T-helper 17 cell (primary cell): ENCODE measurements at regions not wholly inside any gene's neighbourhood (a gene's known extent, or its start where the extent isn't known, plus 50 kb on each side); places are given as distances from the start of the nearest gene placed in this dataset.

Experiments used
- ATAC-seq: fragments of 150-1000 bp; cut with Tn5 transposase; 2 replicates; pipeline ENCODE4 v1.10.0; 2021; ENCODE audit warnings: mild to moderate bottlenecking, moderate library complexity
- DNase-seq, 3 donors: peaks; one replicate each; pipeline versions ENCODE4 v3.0.0 to v3.0.0-alpha.2; 2020 to 2021
- H3K9me3 ChIP-seq: one replicate; pipeline ENCODE4 v1.7.0; 2013; ENCODE audit warnings: low read length, mild to moderate bottlenecking; ENCODE audit not compliant: control insufficient read depth, poor library complexity, severe bottlenecking
- H3K27ac Mint-ChIP-seq: one replicate; pipeline ENCODE4 v1.8.0; 2022; ENCODE audit warnings: mild to moderate bottlenecking, moderate library complexity, mixed read lengths
- H3K27me3 Mint-ChIP-seq: one replicate; pipeline ENCODE4 v1.8.0; 2022; ENCODE audit warnings: mixed read lengths
- H3K36me3 Mint-ChIP-seq: one replicate; pipeline ENCODE4 v1.8.0; 2022; ENCODE audit warnings: low read depth, mixed read lengths
- H3K4me1 Mint-ChIP-seq: one replicate; pipeline ENCODE4 v1.8.0; 2022; ENCODE audit warnings: mild to moderate bottlenecking, mixed read lengths
- H3K4me3 Mint-ChIP-seq: one replicate; pipeline ENCODE4 v1.8.0; 2022; ENCODE audit warnings: mild to moderate bottlenecking, moderate library complexity, mixed read lengths

DNA sequence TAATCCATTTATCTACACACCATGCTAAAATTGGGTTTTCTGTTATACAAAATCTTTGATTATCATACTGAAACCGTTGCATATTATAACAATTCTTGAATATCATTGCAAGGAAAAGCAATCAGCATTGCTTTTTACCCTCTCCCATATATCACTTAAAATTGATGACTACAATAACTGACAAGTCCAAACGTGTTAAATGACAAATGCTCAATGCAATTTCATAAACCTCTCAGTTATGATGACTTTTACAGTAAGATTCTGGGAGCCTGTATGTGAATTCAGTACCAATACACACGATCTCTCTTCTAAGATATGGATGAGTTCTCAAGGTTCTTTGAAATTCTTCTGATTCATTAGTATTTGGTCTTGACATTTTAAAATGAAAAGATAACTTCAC lies 368.5 kb upstream of the TRIB2 start:
- DNase-seq (no peak), ATAC-seq (no peak)
- Mint-ChIP-seq H3K27me3 (no peaks in the 10 kb centered on the region), H3K4me3 (no peak overlapping the region), H3K27ac (no peak overlapping the region), H3K4me1 (no peaks in the 10 kb centered on the region), H3K36me3 (peaks cover 2% of the 10 kb centered on the region)
- no peaks in the 10 kb centered on the region for H3K9me3 ChIP-seq

DNA sequence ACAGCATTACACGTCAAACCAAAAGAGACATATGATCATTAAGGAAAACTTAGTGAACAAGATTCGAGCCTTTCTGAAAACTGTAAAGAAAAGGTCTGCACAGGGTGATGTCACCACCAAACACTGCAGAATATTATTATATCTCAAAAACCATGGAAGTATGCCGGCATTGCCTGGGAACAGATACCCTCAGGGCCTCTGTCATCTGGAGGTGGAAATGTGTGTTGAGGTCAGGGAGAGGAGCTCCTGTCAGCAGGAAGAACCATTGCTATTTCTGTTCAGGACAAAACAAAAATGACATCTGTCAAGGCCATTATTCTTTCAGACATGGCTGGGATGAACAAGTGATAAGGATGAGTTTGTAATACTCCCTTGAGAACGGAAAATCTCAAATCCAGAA lies 365.9 kb upstream of the TRIB2 start:
- DNase-seq, result no peak
- no peak for ATAC-seq
- Mint-ChIP-seq H3K27ac (no peak overlapping the region), H3K36me3 (no peaks in the 10 kb centered on the region), H3K4me1 (no peaks in the 10 kb centered on the region), H3K4me3 (no peak overlapping the region), H3K27me3 (no peaks in the 10 kb centered on the region)
- H3K9me3 ChIP-seq, result no peaks in the 10 kb centered on the region

DNA sequence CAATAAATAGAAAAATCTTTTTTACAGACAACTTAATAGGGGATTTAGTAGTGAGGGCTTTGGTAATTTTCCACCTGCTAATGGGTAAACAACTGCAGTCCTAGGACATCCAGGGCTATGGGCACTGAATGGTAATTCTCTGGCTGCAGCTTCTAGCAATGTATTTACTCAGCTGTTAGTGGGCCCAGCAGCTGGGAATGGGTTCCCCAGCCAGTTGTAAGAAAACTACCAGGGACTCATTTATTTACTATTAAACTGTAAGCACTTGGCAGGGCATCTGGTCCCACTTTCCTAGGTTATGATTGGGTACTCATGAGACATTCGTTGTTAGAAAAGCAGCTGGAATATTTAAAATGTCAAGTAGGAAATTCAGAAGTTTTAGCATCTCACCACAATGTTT lies 363.8 kb upstream of the TRIB2 start:
- Mint-ChIP-seq H3K4me1 (no peaks in the 10 kb centered on the region), H3K36me3 (no peaks in the 10 kb centered on the region), H3K4me3 (no peak overlapping the region), H3K27me3 (no peaks in the 10 kb centered on the region), H3K27ac (no peak overlapping the region)
- H3K9me3 ChIP-seq, result no peaks in the 10 kb centered on the region
- ATAC-seq, result no peak
- no peak for DNase-seq

DNA sequence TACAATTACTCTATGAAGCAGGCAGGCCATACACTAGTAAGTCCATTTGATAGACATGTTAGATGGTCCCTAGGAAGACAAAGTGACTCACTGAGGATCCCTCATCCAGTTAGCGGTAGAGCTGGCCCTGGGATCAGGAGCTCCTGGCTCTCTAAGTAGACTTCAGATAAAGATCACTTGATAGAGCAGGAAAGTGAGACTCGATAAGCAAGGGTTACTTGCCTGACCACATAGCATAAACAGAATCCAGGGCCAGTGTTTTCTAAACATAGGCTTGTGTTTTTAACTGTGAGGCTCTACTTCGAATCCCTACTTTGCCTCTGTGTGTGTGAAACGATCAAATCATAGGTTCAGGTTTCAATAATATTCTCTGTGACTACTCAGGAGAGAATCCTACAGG lies 355.2 kb upstream of the TRIB2 start:
- H3K27ac Mint-ChIP-seq, result no peak overlapping the region
- no peak overlapping the region for H3K4me3 Mint-ChIP-seq

DNA sequence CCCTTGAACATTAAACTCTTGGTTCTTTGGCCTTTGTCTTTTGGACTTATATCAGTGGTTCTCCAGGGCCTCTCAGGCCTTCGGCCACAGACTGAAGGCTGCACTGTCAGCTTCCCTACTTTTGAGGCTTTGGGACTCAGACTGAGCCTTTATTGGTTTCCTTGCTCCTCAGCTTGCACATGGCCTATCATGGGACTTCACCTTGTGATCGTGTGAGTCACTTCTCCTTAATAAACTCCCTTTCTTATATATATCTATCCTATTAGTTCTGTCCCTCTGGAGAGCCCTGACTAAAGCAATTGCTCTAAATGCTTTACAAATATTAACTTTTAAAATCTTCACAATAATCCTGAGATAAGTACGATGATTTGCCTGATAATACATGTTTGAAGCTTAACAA lies 353.6 kb upstream of the TRIB2 start:
- DNase-seq, result no peak
- Mint-ChIP-seq H3K36me3 (no peaks in the 10 kb centered on the region), H3K27me3 (no peaks in the 10 kb centered on the region), H3K4me1 (peaks cover 5% of the 10 kb centered on the region), H3K27ac (no peak overlapping the region), H3K4me3 (no peak overlapping the region)
- no peak for ATAC-seq
- H3K9me3 ChIP-seq, result no peaks in the 10 kb centered on the region

More for the DNA sequence above, 355.2 kb upstream of the TRIB2 start:
- DNase-seq (no peak), ATAC-seq (no peak)
- no peaks in the 10 kb centered on the region for H3K36me3 Mint-ChIP-seq
- H3K9me3 ChIP-seq, result no peaks in the 10 kb centered on the region
- H3K4me1 Mint-ChIP-seq, result peaks cover 2% of the 10 kb centered on the region
- no peaks in the 10 kb centered on the region for H3K27me3 Mint-ChIP-seq

DNA sequence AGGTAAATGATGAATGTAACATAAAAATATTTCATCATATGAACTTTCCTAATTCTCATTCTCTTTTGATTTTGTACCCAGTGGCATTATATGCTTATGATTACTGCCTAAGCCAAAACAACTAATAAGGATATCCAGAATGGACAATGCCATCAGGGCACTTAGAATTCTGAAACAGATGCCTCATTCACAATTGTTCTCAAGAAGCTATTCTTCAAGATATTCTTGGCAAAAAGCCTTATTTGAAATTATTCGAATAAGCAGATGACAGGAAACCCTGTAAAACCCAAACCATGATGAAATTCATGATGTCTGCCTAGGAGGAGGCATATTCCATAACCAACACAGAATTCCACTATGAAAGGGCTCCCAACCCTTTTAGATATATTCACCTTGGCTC lies 353.2 kb upstream of the TRIB2 start:
- Mint-ChIP-seq H3K36me3 (peaks cover 2% of the 10 kb centered on the region), H3K27me3 (no peaks in the 10 kb centered on the region), H3K4me1 (peaks cover 6% of the 10 kb centered on the region), H3K4me3 (no peak overlapping the region), H3K27ac (no peak overlapping the region)
- no peaks in the 10 kb centered on the region for H3K9me3 ChIP-seq
- ATAC-seq (no peak), DNase-seq (no peak)

DNA sequence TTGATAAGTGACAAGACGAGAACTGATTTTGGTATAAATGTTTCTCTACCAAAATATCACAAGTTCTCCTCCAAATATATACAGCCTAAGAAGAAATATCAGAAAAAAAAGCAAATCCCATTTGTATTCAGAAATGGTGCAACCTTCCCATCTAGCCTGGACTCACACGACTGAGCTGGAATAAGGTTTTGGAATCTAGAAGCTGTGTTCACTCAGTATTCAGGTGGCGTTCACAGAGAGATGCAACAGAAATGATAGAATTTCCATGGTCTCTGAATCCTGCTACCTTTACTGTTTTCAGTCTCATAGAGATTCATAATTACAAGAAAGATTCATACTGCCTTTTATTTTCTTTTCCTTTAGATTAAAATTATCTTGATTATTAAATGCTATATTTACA lies 347.2 kb upstream of the TRIB2 start:
- no peaks in the 10 kb centered on the region for H3K9me3 ChIP-seq
- no peak overlapping the region for H3K27ac Mint-ChIP-seq
- DNase-seq, result no peak
- no peaks in the 10 kb centered on the region for H3K27me3 Mint-ChIP-seq
- no peak overlapping the region for H3K4me3 Mint-ChIP-seq
- H3K4me1 Mint-ChIP-seq, result peaks cover 6% of the 10 kb centered on the region
- no peak for ATAC-seq
- H3K36me3 Mint-ChIP-seq, result peaks cover 2% of the 10 kb centered on the region

DNA sequence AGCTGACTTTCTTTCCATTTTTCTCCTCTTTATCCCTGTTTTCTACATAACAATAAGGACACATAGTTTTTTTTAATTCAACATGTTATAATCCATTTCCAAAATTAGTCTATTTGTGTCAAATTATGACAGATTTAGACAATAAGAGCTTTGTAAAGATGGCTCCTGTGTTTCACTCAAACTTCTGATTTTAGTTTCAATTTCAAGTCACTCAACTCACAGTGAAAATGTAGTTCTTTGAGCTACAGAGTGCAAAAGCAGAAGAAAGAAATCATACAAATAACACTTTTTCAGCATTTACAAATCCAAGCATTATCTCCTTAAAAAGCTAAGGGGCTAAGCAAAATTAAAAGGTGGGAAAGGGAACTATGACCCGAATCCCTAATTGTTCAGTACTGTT lies 340.7 kb upstream of the TRIB2 start:
- peaks cover 8% of the 10 kb centered on the region for H3K4me1 Mint-ChIP-seq
- H3K27me3 Mint-ChIP-seq, result no peaks in the 10 kb centered on the region
- DNase-seq, result no peak
- peak overlapping the region; percentile 65 for H3K27ac Mint-ChIP-seq
- no peaks in the 10 kb centered on the region for H3K9me3 ChIP-seq
- peak overlapping the region; percentile 10 for H3K4me3 Mint-ChIP-seq
- no peaks in the 10 kb centered on the region for H3K36me3 Mint-ChIP-seq
- no peak for ATAC-seq

DNA sequence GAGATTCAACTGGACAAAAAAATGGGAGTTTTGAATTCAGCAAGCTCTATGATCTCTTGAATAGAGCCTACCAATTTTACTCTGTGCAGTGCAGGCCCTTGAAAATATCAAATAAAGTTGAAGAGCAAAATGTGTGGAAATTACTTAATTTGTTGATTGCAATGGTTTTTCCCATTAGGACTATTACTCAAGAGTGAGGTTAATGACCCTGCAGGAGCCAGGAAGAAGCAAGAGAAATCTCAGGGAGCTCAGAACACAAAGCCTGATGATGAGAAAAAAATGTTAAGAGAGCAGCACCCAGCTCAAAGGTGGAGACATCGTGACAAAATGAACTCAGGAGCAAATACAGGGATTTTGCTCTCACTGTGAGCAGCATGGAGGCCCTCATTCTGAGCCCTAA lies 337.6 kb upstream of the TRIB2 start:
- no peak overlapping the region for H3K4me3 Mint-ChIP-seq
- no peaks in the 10 kb centered on the region for H3K27me3 Mint-ChIP-seq
- peaks cover 6% of the 10 kb centered on the region for H3K4me1 Mint-ChIP-seq
- H3K27ac Mint-ChIP-seq, result no peak overlapping the region
- H3K9me3 ChIP-seq, result no peaks in the 10 kb centered on the region
- H3K36me3 Mint-ChIP-seq, result no peaks in the 10 kb centered on the region
- no peak for DNase-seq
- no peak for ATAC-seq

DNA sequence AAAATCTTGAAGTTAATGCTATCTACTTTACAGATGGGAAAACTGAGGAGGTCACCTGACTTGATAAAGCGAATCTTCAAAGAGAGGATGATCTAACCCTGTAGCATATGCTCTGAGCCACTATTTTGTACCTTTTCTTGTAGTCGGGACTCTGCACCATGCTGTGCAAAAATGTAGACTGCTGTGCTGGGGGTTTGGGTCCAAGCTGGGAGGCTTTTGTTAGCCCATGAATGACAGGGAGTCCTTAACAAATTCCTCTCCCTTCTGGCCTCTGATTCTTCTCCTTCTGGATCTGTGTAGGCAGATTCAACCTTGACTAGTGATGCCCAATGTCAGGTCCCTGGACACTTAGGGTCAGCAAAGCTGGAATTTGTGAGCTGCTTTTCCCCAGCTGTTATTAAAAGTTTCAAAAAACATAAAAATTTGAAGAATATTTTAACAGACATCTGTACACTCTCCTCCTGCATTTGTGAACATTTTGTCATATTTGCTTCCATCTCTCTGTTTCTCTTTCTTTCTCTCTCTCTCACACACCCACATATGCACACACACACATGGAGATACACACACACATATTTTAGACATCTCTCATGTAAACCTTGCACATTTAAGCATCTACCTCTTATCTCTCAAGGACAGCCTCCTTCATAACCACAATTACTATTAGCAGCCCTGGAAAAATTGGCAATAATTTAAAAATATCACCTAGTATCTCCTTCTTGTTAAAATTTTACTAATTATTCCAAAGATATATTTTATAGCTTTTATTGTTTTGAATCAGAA lies 335.0 kb upstream of the TRIB2 start:
- H3K9me3 ChIP-seq, result no peaks in the 10 kb centered on the region
- H3K4me3 Mint-ChIP-seq, result no peak overlapping the region
- no peaks in the 10 kb centered on the region for H3K4me1 Mint-ChIP-seq
- no peak for DNase-seq
- no peak overlapping the region for H3K27ac Mint-ChIP-seq
- no peak for ATAC-seq
- H3K27me3 Mint-ChIP-seq, result no peaks in the 10 kb centered on the region
- no peaks in the 10 kb centered on the region for H3K36me3 Mint-ChIP-seq

DNA sequence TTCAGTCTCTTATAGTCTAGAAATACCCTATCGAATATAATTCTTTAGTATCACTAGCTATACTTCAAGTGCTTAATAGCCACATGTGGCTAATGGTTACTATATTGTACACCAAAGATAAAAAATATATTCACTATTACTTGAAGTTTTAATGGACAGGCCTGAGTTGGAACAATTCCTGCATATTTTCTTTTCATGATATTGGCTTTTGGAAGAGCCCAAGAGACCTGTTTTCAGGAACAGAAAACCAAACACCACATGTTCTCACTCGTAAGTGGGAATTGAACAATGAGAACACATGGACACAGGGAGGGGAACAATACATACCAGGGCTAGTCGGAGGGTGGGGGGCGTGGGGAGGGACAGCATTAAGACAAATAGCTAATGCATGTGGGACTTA lies 334.4 kb upstream of the TRIB2 start:
- no peaks in the 10 kb centered on the region for H3K9me3 ChIP-seq
- Mint-ChIP-seq H3K27me3 (no peaks in the 10 kb centered on the region), H3K4me1 (no peaks in the 10 kb centered on the region), H3K27ac (no peak overlapping the region), H3K36me3 (no peaks in the 10 kb centered on the region), H3K4me3 (no peak overlapping the region)
- ATAC-seq, result no peak
- no peak for DNase-seq

DNA sequence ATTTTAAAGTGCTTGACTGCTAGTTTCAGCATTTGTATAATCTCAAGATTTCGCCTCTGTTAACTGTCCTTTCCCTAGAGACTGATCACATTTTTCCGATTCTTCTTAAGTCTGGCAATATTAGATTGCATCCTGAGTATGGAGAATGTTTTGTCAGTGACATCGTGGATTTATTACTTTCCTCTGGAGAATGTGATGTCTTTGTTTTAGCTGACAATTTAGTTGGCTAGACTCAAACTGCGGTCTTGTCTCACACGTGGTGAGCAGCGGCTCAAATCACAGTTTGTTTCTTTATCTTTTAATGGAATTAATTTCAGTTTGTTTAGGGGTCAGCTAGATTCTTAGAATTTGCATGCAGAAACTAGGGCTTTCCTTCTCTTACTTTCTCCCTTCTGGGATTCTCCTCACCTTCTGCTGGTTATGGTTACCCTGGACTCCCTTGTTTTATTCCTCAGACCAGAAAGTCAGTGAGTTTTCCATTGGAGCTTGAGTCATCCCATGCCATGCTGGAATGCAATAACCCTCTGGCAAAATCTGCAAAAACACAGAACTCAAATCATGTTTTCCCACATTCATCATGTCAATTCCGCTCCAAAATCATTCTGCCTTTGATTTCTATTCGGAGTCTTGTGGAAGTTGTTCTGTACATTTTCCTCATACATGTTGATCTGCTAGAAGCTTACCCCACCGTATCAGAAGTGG lies 327.2 kb upstream of the TRIB2 start:
- Mint-ChIP-seq H3K4me1 (peaks cover 4% of the 10 kb centered on the region), H3K36me3 (peaks cover 9% of the 10 kb centered on the region), H3K27me3 (no peaks in the 10 kb centered on the region), H3K27ac (no peak overlapping the region), H3K4me3 (no peak overlapping the region)
- H3K9me3 ChIP-seq, result no peaks in the 10 kb centered on the region
- no peak for DNase-seq
- no peak for ATAC-seq

DNA sequence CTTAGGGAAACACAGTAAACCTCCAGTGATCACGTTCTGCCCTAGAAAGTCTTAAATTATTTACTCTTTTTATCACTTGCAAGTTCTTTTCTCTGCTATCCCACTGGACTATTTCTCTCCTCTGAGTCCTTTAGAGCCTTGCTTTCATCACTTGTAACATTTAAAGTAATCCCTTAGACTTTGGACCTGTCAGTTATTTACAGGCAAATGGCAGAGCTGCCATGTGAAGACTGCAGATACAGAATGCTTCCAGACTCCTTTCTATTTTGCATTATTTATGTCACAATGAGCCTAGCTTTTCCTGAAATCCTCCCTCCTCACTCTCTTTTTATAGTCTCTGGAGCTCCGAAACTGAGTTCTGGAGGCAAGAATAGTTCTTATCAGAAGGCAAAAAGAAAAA lies 325.6 kb upstream of the TRIB2 start:
- no peak overlapping the region for H3K4me3 Mint-ChIP-seq
- H3K27me3 Mint-ChIP-seq, result no peaks in the 10 kb centered on the region
- peaks cover 14% of the 10 kb centered on the region for H3K4me1 Mint-ChIP-seq
- no peak for ATAC-seq
- H3K9me3 ChIP-seq, result no peaks in the 10 kb centered on the region
- H3K36me3 Mint-ChIP-seq, result peaks cover 11% of the 10 kb centered on the region
- no peak overlapping the region for H3K27ac Mint-ChIP-seq
- no peak for DNase-seq

DNA sequence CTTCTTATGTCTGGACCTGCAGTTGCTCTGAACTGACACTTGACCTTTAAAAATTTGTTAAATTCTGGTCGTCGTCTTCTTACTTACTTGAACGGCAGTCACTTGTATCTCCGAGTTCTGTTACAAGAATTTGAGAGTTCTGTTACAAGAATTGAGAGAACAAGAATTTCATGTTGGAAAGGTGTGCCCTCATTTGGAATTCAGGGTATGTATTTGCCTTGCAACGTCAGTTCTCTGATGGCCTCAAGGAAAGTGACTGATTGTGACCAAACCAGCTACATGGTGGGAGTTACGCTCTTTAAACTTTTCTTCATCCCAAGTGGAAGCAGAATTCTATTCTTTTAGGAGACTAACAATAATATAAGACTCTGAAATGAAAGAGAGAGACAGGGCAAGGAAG lies 320.0 kb upstream of the TRIB2 start:
- no peak overlapping the region for H3K27ac Mint-ChIP-seq
- H3K4me3 Mint-ChIP-seq, result no peak overlapping the region
- no peak for DNase-seq
- H3K4me1 Mint-ChIP-seq, result peaks cover 16% of the 10 kb centered on the region
- no peak for ATAC-seq
- H3K27me3 Mint-ChIP-seq, result peaks cover 17% of the 10 kb centered on the region
- H3K9me3 ChIP-seq, result no peaks in the 10 kb centered on the region
- peaks cover 4% of the 10 kb centered on the region for H3K36me3 Mint-ChIP-seq
